DMS53 treated with DMSO at 0.1 percent for 48 hours (cell line): ENCODE measurements at regions not wholly inside any gene's neighbourhood (a gene's known extent, or its start where the extent isn't known, plus 50 kb on each side); places are given as distances from the start of the nearest gene placed in this dataset.

Experiments
- DNase-seq: peaks from one replicate; lab custom pipeline; 2025; ENCODE audit not compliant: unreplicated experiment; lab: John Stamatoyannopoulos, UW

DNA sequence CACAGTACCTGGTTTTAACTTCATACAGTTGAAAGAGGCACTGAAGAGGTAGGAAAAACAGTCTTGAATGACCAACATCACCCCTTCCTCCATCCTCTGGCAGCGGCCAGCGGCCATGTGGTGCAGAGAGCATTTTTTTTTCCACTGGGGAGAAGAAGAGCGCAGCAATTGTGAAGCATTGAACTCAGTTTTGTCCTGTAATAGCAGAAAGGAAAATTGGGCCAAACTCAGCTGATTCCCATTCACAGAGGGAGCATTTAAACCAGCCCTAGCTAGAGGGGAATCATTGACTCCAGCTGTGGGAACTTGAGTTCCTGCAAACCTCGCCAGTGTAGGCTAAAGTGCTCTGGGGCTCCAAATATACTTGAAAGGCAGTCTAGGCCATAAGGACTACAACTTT is 316.6 kb upstream of the CHST9 start:
- no peak for DNase-seq

GRCh38 chr18:27500531-27500930 is 315.4 kb upstream of the CHST9 start:
- DNase-seq, result no peak

- DNase-seq, result no peak
Observed at GRCh38 chr18:27497246-27497645, 312.1 kb upstream of the CHST9 start.

- DNase-seq, result no peak
Observed at GRCh38 chr18:27493182-27493581, 308.1 kb upstream of the CHST9 start.

DNA sequence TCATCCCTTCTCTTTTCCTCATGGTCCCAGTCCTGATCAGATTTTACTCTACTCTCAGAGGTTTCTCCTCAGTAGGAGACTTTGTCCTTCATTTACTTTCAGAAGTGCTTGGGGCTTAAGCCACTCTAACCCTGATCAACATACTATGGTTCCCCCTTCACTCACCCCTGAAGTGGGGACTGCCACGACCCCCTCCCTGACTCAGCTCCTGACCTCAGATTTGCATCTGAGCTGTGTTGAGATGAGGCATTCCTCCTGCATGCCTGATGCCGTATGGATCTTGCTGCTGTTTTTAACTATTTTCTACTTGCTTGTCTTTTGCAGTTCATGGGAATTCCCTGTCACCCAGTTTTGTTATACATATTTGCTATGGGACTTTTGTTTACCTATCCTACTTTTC is 306.7 kb upstream of the CHST9 start:
- no peak for DNase-seq

- DNase-seq, result no peak
Observed at GRCh38 chr18:27483276-27483675, 298.2 kb upstream of the CHST9 start.

DNA sequence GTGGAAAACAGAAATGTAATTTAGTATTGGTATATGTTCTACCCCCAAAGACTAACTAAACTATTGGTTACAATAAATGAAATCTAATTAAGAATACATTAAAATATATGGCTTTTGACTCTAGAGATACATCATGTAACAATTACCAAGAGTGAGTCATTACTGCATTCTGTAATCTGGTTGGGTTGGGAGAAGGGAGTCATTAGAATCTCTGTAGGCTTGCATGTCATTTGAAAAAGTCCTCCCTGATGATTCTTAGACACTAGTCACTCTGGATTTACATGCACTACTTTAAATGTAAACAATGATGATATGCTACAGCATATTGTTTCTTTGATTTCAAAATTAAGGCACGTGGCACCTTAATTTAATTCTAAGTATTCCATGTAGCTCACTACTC is 293.4 kb upstream of the CHST9 start:
- DNase-seq, result no peak

DNA sequence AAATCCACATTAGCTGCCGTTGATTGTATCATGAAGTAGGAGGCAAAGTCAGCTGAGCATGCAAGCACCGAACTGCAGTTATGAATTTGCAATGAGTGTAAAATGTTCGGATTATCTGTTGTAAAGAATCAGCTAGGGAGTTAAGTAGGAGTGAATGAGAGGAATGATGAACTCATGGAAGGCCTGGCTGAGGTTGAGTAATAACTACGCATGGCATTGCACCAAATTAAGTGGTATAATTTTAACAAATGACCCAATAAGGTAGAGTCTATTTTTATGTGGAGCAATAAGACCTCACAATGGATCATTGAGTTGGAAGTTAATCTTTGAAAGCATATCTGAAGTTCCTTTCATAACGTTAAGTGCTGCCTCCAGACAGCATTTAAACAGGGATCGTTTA is 288.2 kb upstream of the CHST9 start:
- no peak for DNase-seq

DNA sequence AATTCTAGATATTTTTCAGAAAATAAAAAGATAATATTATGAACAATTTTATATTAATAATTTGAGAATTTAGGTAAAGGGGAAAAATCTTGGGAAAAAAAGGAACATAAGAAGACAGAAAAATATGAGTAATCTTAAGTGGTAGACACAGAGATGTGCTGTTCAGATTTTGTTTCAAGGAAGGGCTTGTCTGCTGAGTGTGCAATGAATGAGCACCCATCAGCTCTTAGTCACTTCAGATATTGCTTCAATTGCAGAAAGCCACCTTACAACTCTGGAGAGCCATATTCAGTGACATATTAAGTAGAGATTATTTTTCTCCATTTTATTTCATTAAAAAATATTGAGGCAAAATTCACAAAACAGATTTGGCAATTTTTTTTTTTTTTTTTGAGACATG is 282.0 kb upstream of the CHST9 start:
- no peak for DNase-seq

DNA sequence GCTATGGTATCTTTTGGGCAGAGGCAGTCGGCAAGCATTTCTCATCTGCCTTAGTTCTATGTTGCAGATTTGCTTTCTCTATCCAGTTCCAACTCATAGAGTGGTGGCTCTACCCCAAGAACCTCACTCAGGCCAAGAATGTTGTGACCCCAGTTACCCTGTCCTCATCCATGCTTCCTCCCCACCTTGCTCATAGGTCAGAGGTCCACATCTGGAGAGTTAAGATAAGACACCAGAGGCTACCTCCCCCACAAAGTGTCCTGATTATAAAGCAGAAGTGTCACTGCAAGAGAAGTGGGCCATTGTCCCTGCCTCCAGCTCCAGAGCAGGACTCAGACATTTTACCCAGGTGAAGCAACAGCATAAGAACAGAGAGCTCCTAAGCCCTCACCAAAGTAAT is 276.8 kb upstream of the CHST9 start:
- DNase-seq, result no peak

GRCh38 chr18:27449104-27449503 is 264.0 kb upstream of the CHST9 start:
- DNase-seq, result no peak

- peak; percentile 12 for DNase-seq
Observed at GRCh38 chr18:27447930-27448329, 262.8 kb upstream of the CHST9 start.

- peak; percentile 74 for DNase-seq
Observed at GRCh38 chr18:27447451-27447881, 262.4 kb upstream of the CHST9 start.

DNA sequence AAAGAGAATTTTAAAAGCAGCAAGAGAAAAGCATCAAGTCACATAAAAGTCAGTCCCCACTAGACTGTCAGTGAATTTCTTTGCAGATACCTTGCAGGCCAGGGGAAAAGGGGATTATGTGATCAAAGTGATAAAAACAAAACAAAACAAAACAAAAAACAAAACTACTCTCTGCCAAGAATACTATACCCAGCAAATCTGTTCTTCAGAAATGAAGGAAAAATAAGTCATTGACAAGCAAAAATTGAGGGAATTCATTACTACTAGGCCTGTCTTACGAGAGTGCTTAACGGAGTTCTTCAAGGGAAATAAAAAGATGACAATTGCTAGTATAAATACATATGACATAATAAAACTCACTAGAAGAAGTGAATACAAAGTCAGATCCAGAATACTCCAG is 245.5 kb upstream of the CHST9 start:
- no peak for DNase-seq

- no peak for DNase-seq
Observed at GRCh38 chr18:27428716-27429475, 243.8 kb upstream of the CHST9 start.

- no peak for DNase-seq
Observed at GRCh38 chr18:27428120-27428519, 243.0 kb upstream of the CHST9 start.

GRCh38 chr18:27423581-27423980 is 238.5 kb upstream of the CHST9 start:
- DNase-seq, result no peak

DNA sequence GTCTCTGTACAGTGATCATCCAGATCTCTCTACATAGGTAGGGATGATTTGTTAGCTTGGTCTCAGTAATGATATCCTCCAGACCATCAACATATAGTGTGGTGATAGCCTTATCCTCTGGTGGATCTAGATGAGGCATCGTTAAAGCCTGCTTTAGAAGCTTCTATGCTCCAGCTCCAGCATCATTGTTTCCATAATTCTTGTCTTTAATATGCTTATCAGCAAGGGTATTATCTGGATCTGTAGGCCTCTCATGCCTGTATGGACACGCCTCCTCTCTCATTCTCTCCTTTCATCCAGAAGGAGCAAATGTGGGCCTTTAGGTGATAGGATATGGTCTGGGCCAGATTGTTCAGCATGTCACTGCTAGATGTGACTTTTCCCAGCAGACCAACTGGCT is 234.5 kb upstream of the CHST9 start:
- DNase-seq, result no peak

DNA sequence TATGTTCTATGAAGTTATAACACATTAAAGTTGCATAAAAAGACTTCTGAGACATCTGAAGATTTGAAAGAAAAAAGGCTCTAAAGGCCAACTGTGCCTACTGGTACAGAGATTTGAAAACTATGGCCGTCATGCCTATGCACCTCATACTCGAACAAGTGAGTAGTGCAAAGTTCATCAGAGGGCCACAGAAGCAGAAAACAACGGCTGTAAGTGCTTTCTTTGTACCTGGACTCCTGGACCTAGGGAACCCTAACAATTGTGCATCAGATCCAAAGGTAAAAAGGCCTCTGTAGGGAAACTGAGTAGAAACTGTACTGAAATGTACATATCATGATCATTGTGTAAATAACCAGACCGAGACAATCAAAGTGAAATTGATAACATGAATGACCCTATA is 230.4 kb upstream of the CHST9 start:
- DNase-seq, result no peak

DNA sequence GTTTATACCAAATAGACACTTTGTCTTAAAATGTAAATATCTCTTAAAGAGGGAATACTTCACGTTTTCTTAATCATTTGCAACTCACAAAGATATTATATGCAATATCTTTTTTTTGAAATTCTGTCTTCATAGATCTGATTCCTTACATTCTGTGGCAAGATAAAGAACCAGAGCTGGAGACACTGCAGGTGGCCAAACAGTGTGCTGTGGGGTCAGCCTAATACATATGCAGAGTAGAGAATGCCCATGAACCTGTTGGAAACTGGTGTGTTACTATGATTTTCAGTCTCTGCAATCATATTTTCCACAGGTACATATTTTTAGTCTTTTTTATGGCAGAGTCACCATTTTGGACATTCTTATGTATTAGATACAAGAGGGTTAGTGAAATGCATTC is 229.6 kb upstream of the CHST9 start:
- no peak for DNase-seq

- no peak for DNase-seq
Observed at GRCh38 chr18:27413495-27414401, 228.6 kb upstream of the CHST9 start.

GRCh38 chr18:27412556-27412955 is 227.4 kb upstream of the CHST9 start:
- no peak for DNase-seq
